WTC11 (cell line): ENCODE measurements at regions not wholly inside any gene's neighbourhood (a gene's known extent, or its start where the extent isn't known, plus 50 kb on each side); places are given as distances from the start of the nearest gene placed in this dataset.

Experiments used
- IRF2 ChIP-seq: sonication (generic); formaldehyde crosslinking; IDR thresholded peaks from 2 replicates; pipeline ENCODE4 v1.8.0; 2022; ENCODE audit warnings: low read depth, missing genetic modification reagents, borderline replicate concordance
- NR1H2 ChIP-seq: sonication (generic); formaldehyde crosslinking; IDR thresholded peaks from 2 replicates; pipeline ENCODE4 v1.9.0; 2021; ENCODE audit warnings: mild to moderate bottlenecking, moderate library complexity, missing genetic modification reagents
- TF ChIP-seq, protein P1 (sequence below): sonication (generic); formaldehyde crosslinking; IDR thresholded peaks from 2 replicates; pipeline ENCODE4 v1.8.1; 2023; ENCODE audit warnings: mild to moderate bottlenecking, moderate library complexity, missing genetic modification reagents
- TF ChIP-seq, protein P2 (sequence below): fragments of 200-600 bp; IDR thresholded peaks from 2 replicates; pipeline ENCODE4 v1.8.0; 2022; ENCODE audit warnings: antibody characterized with exemption

DNA sequence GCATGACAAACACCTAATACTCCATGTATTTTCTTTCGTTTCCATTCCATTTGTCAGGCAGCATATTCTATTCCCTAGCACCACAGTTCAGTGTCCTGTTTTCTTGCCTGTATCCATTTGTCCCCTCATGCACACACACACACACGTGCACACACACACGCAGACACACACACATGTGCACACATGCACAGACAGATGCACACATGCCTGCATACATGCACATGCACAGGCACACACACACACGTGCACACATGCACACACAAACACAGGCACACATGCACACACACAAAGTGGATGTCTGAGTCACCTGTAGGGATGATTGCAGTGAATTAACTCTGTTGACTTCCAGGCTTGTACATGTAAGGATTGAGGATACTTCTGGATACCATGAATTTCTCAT, 226.7 kb upstream of the SYNDIG1 start:
- TF ChIP-seq, protein P1, sequence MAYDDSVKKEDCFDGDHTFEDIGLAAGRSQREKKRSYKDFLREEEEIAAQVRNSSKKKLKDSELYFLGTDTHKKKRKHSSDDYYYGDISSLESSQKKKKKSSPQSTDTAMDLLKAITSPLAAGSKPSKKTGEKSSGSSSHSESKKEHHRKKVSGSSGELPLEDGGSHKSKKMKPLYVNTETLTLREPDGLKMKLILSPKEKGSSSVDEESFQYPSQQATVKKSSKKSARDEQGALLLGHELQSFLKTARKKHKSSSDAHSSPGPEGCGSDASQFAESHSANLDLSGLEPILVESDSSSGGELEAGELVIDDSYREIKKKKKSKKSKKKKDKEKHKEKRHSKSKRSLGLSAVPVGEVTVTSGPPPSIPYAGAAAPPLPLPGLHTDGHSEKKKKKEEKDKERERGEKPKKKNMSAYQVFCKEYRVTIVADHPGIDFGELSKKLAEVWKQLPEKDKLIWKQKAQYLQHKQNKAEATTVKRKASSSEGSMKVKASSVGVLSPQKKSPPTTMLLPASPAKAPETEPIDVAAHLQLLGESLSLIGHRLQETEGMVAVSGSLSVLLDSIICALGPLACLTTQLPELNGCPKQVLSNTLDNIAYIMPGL = no peak
- no peak for TF ChIP-seq NR1H2
- TF ChIP-seq, protein P2, sequence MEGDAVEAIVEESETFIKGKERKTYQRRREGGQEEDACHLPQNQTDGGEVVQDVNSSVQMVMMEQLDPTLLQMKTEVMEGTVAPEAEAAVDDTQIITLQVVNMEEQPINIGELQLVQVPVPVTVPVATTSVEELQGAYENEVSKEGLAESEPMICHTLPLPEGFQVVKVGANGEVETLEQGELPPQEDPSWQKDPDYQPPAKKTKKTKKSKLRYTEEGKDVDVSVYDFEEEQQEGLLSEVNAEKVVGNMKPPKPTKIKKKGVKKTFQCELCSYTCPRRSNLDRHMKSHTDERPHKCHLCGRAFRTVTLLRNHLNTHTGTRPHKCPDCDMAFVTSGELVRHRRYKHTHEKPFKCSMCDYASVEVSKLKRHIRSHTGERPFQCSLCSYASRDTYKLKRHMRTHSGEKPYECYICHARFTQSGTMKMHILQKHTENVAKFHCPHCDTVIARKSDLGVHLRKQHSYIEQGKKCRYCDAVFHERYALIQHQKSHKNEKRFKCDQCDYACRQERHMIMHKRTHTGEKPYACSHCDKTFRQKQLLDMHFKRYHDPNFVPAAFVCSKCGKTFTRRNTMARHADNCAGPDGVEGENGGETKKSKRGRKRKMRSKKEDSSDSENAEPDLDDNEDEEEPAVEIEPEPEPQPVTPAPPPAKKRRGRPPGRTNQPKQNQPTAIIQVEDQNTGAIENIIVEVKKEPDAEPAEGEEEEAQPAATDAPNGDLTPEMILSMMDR = no peak
- no peak for TF ChIP-seq IRF2 (CRISPR knock-in tag)
